ENCODE measurements at regions not wholly inside any gene's neighbourhood (a gene's known extent, or its start where the extent isn't known, plus 50 kb on each side); places are given as distances from the start of the nearest gene placed in this dataset.

- Mint-ChIP-seq H3K9me3 (ENCODE audit: unreplicated experiment) (no peaks in the 10 kb centered on the region), H3K4me3 (ENCODE audit: unreplicated experiment) (no peak overlapping the region), H3K4me1 (ENCODE audit: unreplicated experiment) (peaks cover 6% of the 10 kb centered on the region), H3K27ac (ENCODE audit: unreplicated experiment) (no peak overlapping the region), H3K36me3 (ENCODE audit: low read depth, unreplicated experiment) (no peaks in the 10 kb centered on the region), H3K27me3 (ENCODE audit: unreplicated experiment) (no peaks in the 10 kb centered on the region)
- TF ChIP-seq CTCF (IDR thresholded peaks at IDR 0.05; ENCODE audit: unreplicated experiment), result no peak
- DNase-seq (ENCODE audit: low spot score), result no peak
These were observed 255.4 kb upstream of the HSF2 start for GRCh38 chr6:122143813-122144601.

GRCh38 chr6:122145246-122145645 lies 254.2 kb upstream of the HSF2 start:
- Mint-ChIP-seq H3K9me3 (ENCODE audit: unreplicated experiment) (no peaks in the 10 kb centered on the region), H3K4me3 (ENCODE audit: unreplicated experiment) (no peak overlapping the region), H3K27ac (ENCODE audit: unreplicated experiment) (no peak overlapping the region), H3K4me1 (ENCODE audit: unreplicated experiment) (peaks cover 6% of the 10 kb centered on the region), H3K27me3 (ENCODE audit: unreplicated experiment) (no peaks in the 10 kb centered on the region), H3K36me3 (ENCODE audit: low read depth, unreplicated experiment) (no peaks in the 10 kb centered on the region)
- no peak for DNase-seq (ENCODE audit: low spot score)
- TF ChIP-seq CTCF (IDR thresholded peaks at IDR 0.05; ENCODE audit: unreplicated experiment), result no peak

GRCh38 chr6:122145741-122146240 lies 253.7 kb upstream of the HSF2 start:
- Mint-ChIP-seq H3K36me3 (ENCODE audit: low read depth, unreplicated experiment) (no peaks in the 10 kb centered on the region), H3K9me3 (ENCODE audit: unreplicated experiment) (no peaks in the 10 kb centered on the region), H3K4me3 (ENCODE audit: unreplicated experiment) (no peak overlapping the region), H3K27ac (ENCODE audit: unreplicated experiment) (no peak overlapping the region), H3K4me1 (ENCODE audit: unreplicated experiment) (peaks cover 6% of the 10 kb centered on the region), H3K27me3 (ENCODE audit: unreplicated experiment) (no peaks in the 10 kb centered on the region)
- TF ChIP-seq CTCF (IDR thresholded peaks at IDR 0.05; ENCODE audit: unreplicated experiment), result no peak
- no peak for DNase-seq (ENCODE audit: low spot score)

- Mint-ChIP-seq H3K36me3 (ENCODE audit: low read depth, unreplicated experiment) (no peaks in the 10 kb centered on the region), H3K4me1 (ENCODE audit: unreplicated experiment) (peaks cover 2% of the 10 kb centered on the region), H3K27me3 (ENCODE audit: unreplicated experiment) (no peaks in the 10 kb centered on the region)
These were observed 252.2 kb upstream of the HSF2 start for GRCh38 chr6:122147291-122147690.

More at GRCh38 chr6:122147291-122147690, 252.2 kb upstream of the HSF2 start:
- no peak for TF ChIP-seq CTCF (IDR thresholded peaks at IDR 0.05; ENCODE audit: unreplicated experiment)
- no peak for DNase-seq (ENCODE audit: low spot score)
- Mint-ChIP-seq H3K9me3 (ENCODE audit: unreplicated experiment) (no peaks in the 10 kb centered on the region), H3K27ac (ENCODE audit: unreplicated experiment) (no peak overlapping the region), H3K4me3 (ENCODE audit: unreplicated experiment) (no peak overlapping the region)
